H1 (cell line): ENCODE measurements at regions not wholly inside any gene's neighbourhood (a gene's known extent, or its start where the extent isn't known, plus 50 kb on each side); places are given as distances from the start of the nearest gene placed in this dataset.

Experiments
- CTCF ChIA-PET: fragments of 300-600 bp; sonication (Branson Sonifier 250); formaldehyde crosslinking; loops from one replicate; lab custom pipeline; 2021; ENCODE audit not compliant: partially characterized antibody; lab: Charles Lee
- POLR2A ChIA-PET: fragments of 300-600 bp; sonication (Branson Sonifier 250); formaldehyde crosslinking; loops from one replicate; lab custom pipeline; 2021; ENCODE audit warnings: inconsistent platforms; ENCODE audit not compliant: partially characterized antibody; lab: Charles Lee
- DNase-seq, 2 experiments: peaks; one replicate each; pipeline versions ENCODE4 v3.0.0 to v3.0.0-alpha.2; 2010 to 2022; ENCODE audit warnings: low spot score in 2 of 2, low read depth in 1 of 2, mixed read lengths in 1 of 2
- FAIRE-seq: peaks from 2 replicates; lab custom pipeline; 2011; peaks lifted over from hg19 to GRCh38; lab: Jason Lieb, UNC
- H2AFZ ChIP-seq: 2 replicates; pipeline ENCODE4 v1.8.1; 2012; ENCODE audit warnings: low read length, inconsistent platforms
- H2AK5ac ChIP-seq: 2 replicates; pipeline ENCODE4 v1.6.1; 2013; ENCODE audit warnings: low read depth, low read length
- H2BK120ac ChIP-seq: replicated peaks from 2 replicates; pipeline ENCODE3; 2013; ENCODE audit warnings: low read depth, low read length, inconsistent platforms
- H2BK12ac ChIP-seq: 2 replicates; pipeline ENCODE4 v1.6.1; 2013; ENCODE audit warnings: low read depth, low read length
- H2BK15ac ChIP-seq: 2 replicates; pipeline ENCODE4 v1.6.1; 2013; ENCODE audit warnings: low read length
- H2BK20ac ChIP-seq: 2 replicates; pipeline ENCODE4 v1.6.1; 2013; ENCODE audit warnings: low read length
- H2BK5ac ChIP-seq: 2 replicates; pipeline ENCODE4 v1.6.1; 2013; ENCODE audit warnings: low read depth, low read length
- H3K14ac ChIP-seq: 2 replicates; pipeline ENCODE4 v1.6.1; 2013; ENCODE audit warnings: inconsistent platforms; ENCODE audit not compliant: insufficient read length
- H3K18ac ChIP-seq: 2 replicates; pipeline ENCODE4 v1.6.1; 2013; ENCODE audit warnings: low read length; ENCODE audit errors: extremely low read depth
- H3K23ac ChIP-seq: 2 replicates; pipeline ENCODE4 v1.6.1; 2013; ENCODE audit warnings: inconsistent platforms; ENCODE audit not compliant: insufficient read length
- H3K23me2 ChIP-seq: 2 replicates; pipeline ENCODE4 v1.6.1; 2013; ENCODE audit warnings: low read depth, low read length
- H3K27ac ChIP-seq: 2 replicates; pipeline ENCODE4 v1.6.1; 2011; ENCODE audit warnings: low read depth, low read length, inconsistent platforms
- H3K27me3 ChIP-seq, 4 experiments: replicated peaks in 1 of 4; 1 replicate in 1 of 4; 2 replicates in 3 of 4; pipeline versions ENCODE4 v1.6.1 to v1.8.1; 2011 to 2013; ENCODE audit warnings: low read length in 3 of 4, mild to moderate bottlenecking in 3 of 4, inconsistent platforms in 2 of 4, mixed read lengths in 2 of 4, moderate library complexity in 1 of 4; ENCODE audit not compliant: control insufficient read depth in 3 of 4, insufficient read depth in 3 of 4; ENCODE audit errors: extremely low read depth in 1 of 4
- H3K36me3 ChIP-seq, 4 experiments: 2 replicates each; pipeline versions ENCODE4 v1.6.1 to v1.8.1; 2011 to 2013; ENCODE audit warnings: mild to moderate bottlenecking in 4 of 4, low read length in 3 of 4, moderate library complexity in 2 of 4, control low read depth in 1 of 4, inconsistent platforms in 1 of 4; ENCODE audit not compliant: insufficient read depth in 4 of 4, control insufficient read depth in 2 of 4
- H3K4ac ChIP-seq: replicated peaks from 2 replicates; pipeline ENCODE3; 2013; ENCODE audit warnings: low read length, low read depth, mixed read lengths, inconsistent platforms; ENCODE audit not compliant: insufficient read length
- H3K4me1 ChIP-seq, 4 experiments: replicated peaks in 1 of 4; 1 replicate in 1 of 4; 2 replicates in 3 of 4; pipeline versions ENCODE4 v1.6.1 to v1.8.1; 2011 to 2013; ENCODE audit warnings: low read length in 3 of 4, inconsistent platforms in 2 of 4, mixed read lengths in 1 of 4; ENCODE audit not compliant: insufficient read depth in 4 of 4, control insufficient read depth in 3 of 4
- H3K4me2 ChIP-seq, 2 experiments: 2 replicates each; pipeline versions ENCODE4 v1.6.1 to v1.8.1; 2011 to 2013; ENCODE audit warnings: low read depth in 2 of 2, low read length in 2 of 2, control low read depth in 1 of 2, inconsistent platforms in 1 of 2, mild to moderate bottlenecking in 1 of 2; ENCODE audit not compliant: insufficient read depth in 1 of 2
- H3K4me3 ChIP-seq, 4 experiments: fragments of 200-600, 300-600 bp in 1 of 4; sonication (generic), shearing (Covaris generic), sonication (Bioruptor Twin) in 1 of 4; 2 replicates each; pipeline versions ENCODE4 v1.5.1 to v1.8.1; 2011 to 2016; ENCODE audit warnings: low read length in 4 of 4, low read depth in 3 of 4, control low read depth in 2 of 4, inconsistent platforms in 2 of 4, mild to moderate bottlenecking in 2 of 4, mixed read lengths in 1 of 4, moderate library complexity in 1 of 4; ENCODE audit not compliant: insufficient read depth in 2 of 4; ENCODE audit errors: extremely low read depth in 1 of 4
- H3K56ac ChIP-seq: replicated peaks from 2 replicates; pipeline ENCODE3; 2013; ENCODE audit warnings: low read depth, mild to moderate bottlenecking, mixed read lengths, low read length, inconsistent platforms; ENCODE audit not compliant: insufficient read length
- H3K79me1 ChIP-seq: 2 replicates; pipeline ENCODE4 v1.6.1; 2013; ENCODE audit warnings: low read depth, low read length, control low read depth
- H3K79me2 ChIP-seq, 2 experiments: 2 replicates each; pipeline versions ENCODE4 v1.6.1 to v1.8.1; 2012 to 2013; ENCODE audit warnings: low read length in 2 of 2, mild to moderate bottlenecking in 2 of 2, inconsistent platforms in 1 of 2; ENCODE audit not compliant: insufficient read depth in 2 of 2, control insufficient read depth in 1 of 2
- H3K9ac ChIP-seq, 4 experiments: replicated peaks in 1 of 4; 1 replicate in 1 of 4; 2 replicates in 3 of 4; pipeline versions ENCODE4 v1.6.1 to v1.8.1; 2011 to 2013; ENCODE audit warnings: low read depth in 3 of 4, low read length in 3 of 4, control low read depth in 2 of 4, mild to moderate bottlenecking in 2 of 4, moderate library complexity in 2 of 4, inconsistent platforms in 1 of 4; ENCODE audit errors: extremely low read depth in 1 of 4
- H3K9me3 ChIP-seq, 2 experiments: 2 replicates each; pipeline versions ENCODE4 v1.6.1 to v1.8.1; 2012 to 2013; ENCODE audit warnings: mild to moderate bottlenecking in 2 of 2, moderate library complexity in 2 of 2, control low read depth in 1 of 2, inconsistent platforms in 1 of 2, low read depth in 1 of 2, low read length in 1 of 2, mixed read lengths in 1 of 2; ENCODE audit not compliant: insufficient read depth in 2 of 2
- H4K20me1 ChIP-seq, 2 experiments: replicated peaks in 1 of 2; 2 replicates each; pipeline versions ENCODE3 to v1.8.1; 2011 to 2013; ENCODE audit warnings: inconsistent platforms in 2 of 2, low read length in 2 of 2, mild to moderate bottlenecking in 1 of 2; ENCODE audit not compliant: insufficient read depth in 2 of 2, control insufficient read depth in 1 of 2
- H4K5ac ChIP-seq: 2 replicates; pipeline ENCODE4 v1.6.1; 2013; ENCODE audit warnings: low read length, low read depth, mixed read lengths, inconsistent platforms; ENCODE audit not compliant: insufficient read length
- H4K8ac ChIP-seq: 2 replicates; pipeline ENCODE4 v1.8.0; 2013; ENCODE audit warnings: mild to moderate bottlenecking, moderate library complexity, low read length, inconsistent platforms; ENCODE audit not compliant: insufficient read depth; ENCODE audit errors: extremely low read depth
- H4K91ac ChIP-seq: replicated peaks from 2 replicates; pipeline ENCODE3; 2013; ENCODE audit warnings: low read length, mixed read lengths, inconsistent platforms; ENCODE audit not compliant: insufficient read length
- WGBS, 2 experiments: shearing (Covaris generic) in 1 of 2; methylation state at CpG; one replicate each; pipeline versions ENCODE4 v1.1.6 to v1.1.7; 2013 to 2015; ENCODE audit warnings: low lambda C conversion rate in 2 of 2, mixed read lengths in 2 of 2, inconsistent platforms in 1 of 2, low coverage in 1 of 2, missing lambda C conversion rate in 1 of 2; ENCODE audit not compliant: insufficient replicate concordance in 2 of 2, insufficient coverage in 1 of 2, insufficient read length in 1 of 2; ENCODE audit errors: extremely low coverage in 1 of 2, missing lambda C conversion rate in 1 of 2; 5-methylcytosine and 5-hydroxymethylcytosine counted together
- TF ChIP-seq, protein P1 (sequence below): IDR thresholded peaks from 2 replicates; pipeline ENCODE4 v1.6.1; 2012; ENCODE audit warnings: inconsistent platforms

DNA sequence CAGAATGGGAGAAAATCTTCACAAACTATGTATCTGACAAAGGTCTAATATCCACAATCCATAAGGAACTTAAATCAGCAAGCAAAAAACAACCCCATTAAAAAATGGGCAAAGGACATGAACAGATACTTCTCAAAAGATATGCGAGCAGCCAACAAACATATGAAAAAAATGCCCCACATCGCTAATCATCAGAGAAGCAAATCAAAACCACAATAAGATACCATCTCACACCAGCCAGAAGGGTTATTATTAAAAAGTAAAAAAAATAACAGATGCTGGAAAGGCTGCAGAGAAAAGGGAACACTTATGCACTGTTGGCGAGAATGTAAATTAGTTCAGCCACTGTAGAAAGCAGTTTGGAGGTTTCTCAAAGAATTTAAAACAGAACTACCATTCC, 80.2 kb upstream of the ATP11B start:
- ChIA-PET POLR2A (interaction anchor here (1.2 kb wide), 1 partner anchor 403 kb away, joined by 3 read pairs; no protein-coding TSS in a partner anchor), CTCF (interaction anchor here (0.6 to 5.2 kb wide), 10 partner anchors 7 to 349 kb away, joined by 3 to 37 read pairs (median 7); no protein-coding TSS in a partner anchor)
- Histone ChIP-seq H3K9me3 (no peaks in the 10 kb centered on the region), H3K56ac (no peak overlapping the region), H3K36me3 (no peaks in the 10 kb centered on the region), H3K4me1 (peaks cover 0 to 6% (median 1%) of the 10 kb centered on the region in 4 experiments; a peak in 1 of 7 replicates), H2BK20ac (no peak overlapping the region), H4K91ac (no peak overlapping the region), H3K4me3 (no peak overlapping the region), H3K9ac (no peak overlapping the region), H2BK12ac (no peak overlapping the region), H4K8ac (no peak overlapping the region), H3K23ac (no peak overlapping the region), H3K18ac (no peak overlapping the region), H2AFZ (no peak overlapping the region), H2BK15ac (no peak overlapping the region), H3K79me2 (no peaks in the 10 kb centered on the region), H3K27ac (no peak overlapping the region), H3K23me2 (no peaks in the 10 kb centered on the region), H3K79me1 (no peaks in the 10 kb centered on the region), H4K20me1 (no peaks in the 10 kb centered on the region), H2BK5ac (no peak overlapping the region), H2BK120ac (no peak overlapping the region), H3K4ac (no peak overlapping the region), H3K4me2 (no peak overlapping the region), H4K5ac (no peak overlapping the region), H2AK5ac (no peak overlapping the region), H3K14ac (no peak overlapping the region), H3K27me3 (no peaks in the 10 kb centered on the region)
- FAIRE-seq: no peak
- WGBS, 2 experiments: 90% methylated on average over 3 of the region's 3 CpGs; no CpG with 5 or more reads in 1 of the 2 experiments
- DNase-seq: no peak
- TF ChIP-seq, protein P1, sequence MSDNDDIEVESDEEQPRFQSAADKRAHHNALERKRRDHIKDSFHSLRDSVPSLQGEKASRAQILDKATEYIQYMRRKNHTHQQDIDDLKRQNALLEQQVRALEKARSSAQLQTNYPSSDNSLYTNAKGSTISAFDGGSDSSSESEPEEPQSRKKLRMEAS: no peak
